SK-MEL-5 (cell line): ENCODE measurements at regions not wholly inside any gene's neighbourhood (a gene's known extent, or its start where the extent isn't known, plus 50 kb on each side); places are given as distances from the start of the nearest gene placed in this dataset.

Source experiments
- DNase-seq: peaks from one replicate; pipeline ENCODE4 v3.0.0-alpha.2; 2016; ENCODE audit warnings: low read depth, low spot score
- in situ Hi-C: cut with HindIII; loops from 2 replicates; pipeline ENCODE4 v1.10.0; 2016; ENCODE audit warnings: low sequenced_read_pairs, high pct_unique_total_duplicates, low pct_unique_long_range_greater_than_20kb

- in situ Hi-C loops, result no loop called here
- DNase-seq, result no peak
Observed at GRCh38 chr12:41836416-41836815, 308.3 kb downstream of the GXYLT1 start.

- in situ Hi-C loops, result no loop called here
- DNase-seq, result no peak
Observed at GRCh38 chr12:41835556-41835955, 309.1 kb downstream of the GXYLT1 start.

- no peak for DNase-seq
- in situ Hi-C loops, result no loop called here
Observed at GRCh38 chr12:41819948-41820347, 324.7 kb downstream of the GXYLT1 start.

GRCh38 chr12:41804026-41804425 is 340.6 kb downstream of the GXYLT1 start:
- in situ Hi-C loops, result no loop called here
- no peak for DNase-seq

- in situ Hi-C loops, result no loop called here
Observed at GRCh38 chr12:41802803-41803202, 341.9 kb downstream of the GXYLT1 start.

GRCh38 chr12:41801261-41801660 is 343.4 kb downstream of the GXYLT1 start:
- in situ Hi-C loops, result no loop called here
- no peak for DNase-seq

More at GRCh38 chr12:41802803-41803202, 341.9 kb downstream of the GXYLT1 start:
- no peak for DNase-seq

GRCh38 chr12:41799671-41800070 is 345.0 kb downstream of the GXYLT1 start:
- in situ Hi-C loops, result no loop called here
- DNase-seq, result no peak

GRCh38 chr12:41795910-41796309 is 348.8 kb downstream of the GXYLT1 start:
- DNase-seq, result peak; percentile 55
- in situ Hi-C loops, result no loop called here

- in situ Hi-C loops, result no loop called here
- DNase-seq, result no peak
Observed at GRCh38 chr12:41795051-41795600, 349.5 kb downstream of the GXYLT1 start.

GRCh38 chr12:41794336-41794735 is 350.3 kb downstream of the GXYLT1 start:
- in situ Hi-C loops, result no loop called here
- DNase-seq, result no peak

GRCh38 chr12:41784957-41785356 is 359.7 kb downstream of the GXYLT1 start:
- in situ Hi-C loops, result no loop called here
- DNase-seq, result no peak

GRCh38 chr12:41778934-41779333 is 365.7 kb downstream of the GXYLT1 start:
- DNase-seq, result no peak
- in situ Hi-C loops, result no loop called here

GRCh38 chr12:41777064-41777790 is 367.4 kb downstream of the GXYLT1 start:
- no peak for DNase-seq
- in situ Hi-C loops, result no loop called here

- in situ Hi-C loops, result no loop called here
- DNase-seq, result no peak
Observed at GRCh38 chr12:41772478-41772877, 372.2 kb downstream of the GXYLT1 start.

GRCh38 chr12:41769810-41770209 is 374.9 kb downstream of the GXYLT1 start:
- in situ Hi-C loops, result no loop called here
- no peak for DNase-seq

GRCh38 chr12:41768456-41768855 is 376.2 kb downstream of the GXYLT1 start:
- in situ Hi-C loops, result no loop called here
- DNase-seq, result no peak

GRCh38 chr12:41762691-41763090 is 382.0 kb downstream of the GXYLT1 start:
- in situ Hi-C loops, result no loop called here
- DNase-seq, result no peak

GRCh38 chr12:41745593-41745992 is 399.1 kb downstream of the GXYLT1 start:
- in situ Hi-C loops, result no loop called here
- no peak for DNase-seq

- in situ Hi-C loops, result no loop called here
- DNase-seq, result no peak
Observed at GRCh38 chr12:41743835-41744234, 400.8 kb downstream of the GXYLT1 start.
